RCC 7860 (cell line): ENCODE measurements at regions not wholly inside any gene's neighbourhood (a gene's known extent, or its start where the extent isn't known, plus 50 kb on each side); places are given as distances from the start of the nearest gene placed in this dataset.

Source experiments
- DNase-seq: peaks from one replicate; pipeline ENCODE4 v3.0.0-alpha.2; 2015; ENCODE audit warnings: low spot score
- FAIRE-seq: peaks from 2 replicates; lab custom pipeline; 2012; peaks lifted over from hg19 to GRCh38; lab: Jason Lieb, UNC

GRCh38 chr1:106756752-106757151 is 299.7 kb upstream of the PRMT6 start:
- no peak for FAIRE-seq

GRCh38 chr1:106768077-106768476 is 288.4 kb upstream of the PRMT6 start:
- DNase-seq (peak; percentile 32), FAIRE-seq (no peak)

More at GRCh38 chr1:106756752-106757151, 299.7 kb upstream of the PRMT6 start:
- no peak for DNase-seq

- FAIRE-seq (peak; percentile 90), DNase-seq (peak; percentile 36)
Observed at GRCh38 chr1:106768501-106768900, 288.0 kb upstream of the PRMT6 start.

- DNase-seq: no peak
- FAIRE-seq: no peak
Observed at GRCh38 chr1:106773206-106773605, 283.3 kb upstream of the PRMT6 start.

- FAIRE-seq (no peak), DNase-seq (no peak)
Observed at GRCh38 chr1:106780066-106780465, 276.4 kb upstream of the PRMT6 start.

GRCh38 chr1:106780806-106781569 is 275.5 kb upstream of the PRMT6 start:
- DNase-seq: no peak
- no peak for FAIRE-seq

GRCh38 chr1:106785176-106785575 is 271.3 kb upstream of the PRMT6 start:
- FAIRE-seq: no peak
- no peak for DNase-seq

GRCh38 chr1:106787520-106787919 is 269.0 kb upstream of the PRMT6 start:
- FAIRE-seq (no peak), DNase-seq (no peak)

GRCh38 chr1:106789686-106790085 is 266.8 kb upstream of the PRMT6 start:
- DNase-seq: no peak
- no peak for FAIRE-seq

GRCh38 chr1:106791041-106791440 is 265.4 kb upstream of the PRMT6 start:
- FAIRE-seq (no peak), DNase-seq (no peak)

GRCh38 chr1:106793651-106794050 is 262.8 kb upstream of the PRMT6 start:
- DNase-seq: no peak

GRCh38 chr1:106798991-106799390 is 257.5 kb upstream of the PRMT6 start:
- DNase-seq (no peak), FAIRE-seq (no peak)

More at GRCh38 chr1:106793651-106794050, 262.8 kb upstream of the PRMT6 start:
- FAIRE-seq: no peak

- FAIRE-seq (no peak), DNase-seq (no peak)
Observed at GRCh38 chr1:106802181-106802580, 254.3 kb upstream of the PRMT6 start.

GRCh38 chr1:106814418-106814817 is 242.1 kb upstream of the PRMT6 start:
- FAIRE-seq (no peak), DNase-seq (no peak)

GRCh38 chr1:106817575-106817974 is 238.9 kb upstream of the PRMT6 start:
- FAIRE-seq: no peak
- no peak for DNase-seq

- no peak for FAIRE-seq
- DNase-seq: no peak
Observed at GRCh38 chr1:106831511-106831910, 225.0 kb upstream of the PRMT6 start.

- no peak for FAIRE-seq
- DNase-seq: no peak
Observed at GRCh38 chr1:106836708-106837107, 219.8 kb upstream of the PRMT6 start.

- no peak for FAIRE-seq
- DNase-seq: no peak
Observed at GRCh38 chr1:106843518-106843917, 213.0 kb upstream of the PRMT6 start.

GRCh38 chr1:106846656-106847055 is 209.8 kb upstream of the PRMT6 start:
- peak; percentile 94 for FAIRE-seq

GRCh38 chr1:106861110-106861509 is 195.4 kb upstream of the PRMT6 start:
- FAIRE-seq: no peak
- DNase-seq: no peak

More at GRCh38 chr1:106846656-106847055, 209.8 kb upstream of the PRMT6 start:
- DNase-seq: peak; percentile 53

- DNase-seq: no peak
- no peak for FAIRE-seq
Observed at GRCh38 chr1:106868828-106869227, 187.6 kb upstream of the PRMT6 start.

- FAIRE-seq: no peak
- no peak for DNase-seq
Observed at GRCh38 chr1:106875622-106876021, 180.9 kb upstream of the PRMT6 start.

GRCh38 chr1:106876384-106876783 is 180.1 kb upstream of the PRMT6 start:
- FAIRE-seq (no peak), DNase-seq (no peak)
